HEK293T (cell line): ENCODE measurements at regions not wholly inside any gene's neighbourhood (a gene's known extent, or its start where the extent isn't known, plus 50 kb on each side); places are given as distances from the start of the nearest gene placed in this dataset.

Experiments used
- CTCF ChIA-PET: fragments of 350-600 bp; formaldehyde crosslinking; extraction: SDS; loops from one replicate; lab custom pipeline; 2021; ENCODE audit warnings: antibody characterized with exemption, inconsistent platforms; lab: Yijun Ruan, JAX
- POLR2A ChIA-PET: fragments of 350-600 bp; formaldehyde crosslinking; extraction: SDS; loops from one replicate; lab custom pipeline; 2020; ENCODE audit warnings: antibody characterized with exemption, inconsistent platforms; lab: Yijun Ruan, JAX
- DNase-seq: peaks from one replicate; pipeline ENCODE4 v3.0.0; 2012; ENCODE audit warnings: mixed read lengths; ENCODE audit errors: extremely low spot score
- ARNT ChIP-seq: fragments of 450-650 bp; IDR thresholded peaks from 2 replicates; pipeline ENCODE4 v1.6.1; 2017; ENCODE audit warnings: mild to moderate bottlenecking
- BHLHE40 ChIP-seq: fragments of 450-650 bp; IDR thresholded peaks from 2 replicates; pipeline ENCODE4 v1.6.1; 2016; ENCODE audit warnings: mild to moderate bottlenecking, moderate library complexity, borderline replicate concordance
- CTBP1 ChIP-seq: fragments of 450-650 bp; IDR thresholded peaks from 2 replicates; pipeline ENCODE4 v1.6.1; 2016; ENCODE audit warnings: borderline replicate concordance
- ELF4 ChIP-seq: fragments of 450-650 bp; IDR thresholded peaks from 2 replicates; pipeline ENCODE4 v1.6.1; 2017; ENCODE audit warnings: antibody characterized with exemption
- FOXA1 ChIP-seq: fragments of 450-650 bp; IDR thresholded peaks from 2 replicates; pipeline ENCODE4 v1.6.1; 2016; ENCODE audit warnings: mild to moderate bottlenecking
- FOXK2 ChIP-seq: fragments of 450-650 bp; IDR thresholded peaks from 2 replicates; pipeline ENCODE4 v1.6.1; 2016; ENCODE audit warnings: mild to moderate bottlenecking
- FOXM1 ChIP-seq: fragments of 450-650 bp; IDR thresholded peaks from 2 replicates; pipeline ENCODE4 v1.6.1; 2017; ENCODE audit warnings: mild to moderate bottlenecking, borderline replicate concordance
- HDGF ChIP-seq: fragments of 450-650 bp; IDR thresholded peaks from 2 replicates; pipeline ENCODE4 v1.6.1; 2017; ENCODE audit warnings: antibody characterized with exemption, borderline replicate concordance
- L3MBTL2 ChIP-seq: fragments of 450-650 bp; conservative IDR thresholded peaks from 2 replicates; pipeline ENCODE4 v1.6.1; 2016; ENCODE audit warnings: mild to moderate bottlenecking
- LEF1 ChIP-seq: fragments of 450-650 bp; IDR thresholded peaks from 2 replicates; pipeline ENCODE4 v1.6.1; 2017; ENCODE audit warnings: mild to moderate bottlenecking, borderline replicate concordance
- NFRKB ChIP-seq: fragments of 450-650 bp; IDR thresholded peaks from 2 replicates; pipeline ENCODE4 v1.6.1; 2016; ENCODE audit warnings: mild to moderate bottlenecking, moderate library complexity
- PKNOX1 ChIP-seq: fragments of 450-650 bp; IDR thresholded peaks from 2 replicates; pipeline ENCODE4 v1.6.1; 2016
- SP1 ChIP-seq: fragments of 450-650 bp; IDR thresholded peaks from 2 replicates; pipeline ENCODE4 v1.6.1; 2017
- SUZ12 ChIP-seq: fragments of 450-650 bp; IDR thresholded peaks from 2 replicates; pipeline ENCODE4 v1.6.1; 2016; ENCODE audit warnings: mild to moderate bottlenecking
- TARDBP ChIP-seq: fragments of 450-650 bp; IDR thresholded peaks from 2 replicates; pipeline ENCODE4 v1.6.1; 2016
- ZNF384 ChIP-seq: fragments of 450-650 bp; IDR thresholded peaks from 2 replicates; pipeline ENCODE4 v1.6.1; 2016

DNA sequence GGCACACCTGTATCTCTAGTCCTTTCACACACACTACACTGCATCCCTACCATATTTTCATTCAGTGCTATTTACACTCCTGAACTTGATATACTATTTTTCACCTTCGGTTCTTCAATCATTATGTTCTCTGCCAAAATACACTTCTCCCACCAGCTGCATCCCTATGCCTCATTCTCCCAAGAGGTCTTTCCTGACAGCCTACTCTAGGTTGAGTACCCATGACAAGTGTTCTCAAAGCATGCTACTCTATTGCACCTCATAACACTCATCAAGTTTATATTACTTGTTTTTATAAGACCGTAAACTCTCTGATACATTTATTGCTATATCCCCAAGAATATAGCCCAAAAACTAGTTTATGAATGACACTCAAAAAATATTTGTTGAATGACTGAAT is 549.5 kb downstream of the PYDC2 start:
- no peak for TF ChIP-seq HDGF
- no peak for DNase-seq
- CTCF ChIA-PET = no interaction called here
- POLR2A ChIA-PET = no interaction called here

- ChIA-PET POLR2A (no interaction called here), CTCF (no interaction called here)
- DNase-seq = no peak
- no peak for TF ChIP-seq SP1
- no peak for TF ChIP-seq ZNF384
- no peak for TF ChIP-seq TARDBP
- TF ChIP-seq BHLHE40 = no peak
- no peak for TF ChIP-seq PKNOX1
- TF ChIP-seq FOXA1 = no peak
- TF ChIP-seq LEF1 = no peak
- TF ChIP-seq FOXK2 = no peak
- TF ChIP-seq ELF4 = no peak
- TF ChIP-seq NFRKB = no peak
- no peak for TF ChIP-seq CTBP1
- TF ChIP-seq SUZ12 = no peak
- no peak for TF ChIP-seq L3MBTL2
Measured at GRCh38 chr3:192011137-192011536, 550.2 kb downstream of the PYDC2 start.

DNA sequence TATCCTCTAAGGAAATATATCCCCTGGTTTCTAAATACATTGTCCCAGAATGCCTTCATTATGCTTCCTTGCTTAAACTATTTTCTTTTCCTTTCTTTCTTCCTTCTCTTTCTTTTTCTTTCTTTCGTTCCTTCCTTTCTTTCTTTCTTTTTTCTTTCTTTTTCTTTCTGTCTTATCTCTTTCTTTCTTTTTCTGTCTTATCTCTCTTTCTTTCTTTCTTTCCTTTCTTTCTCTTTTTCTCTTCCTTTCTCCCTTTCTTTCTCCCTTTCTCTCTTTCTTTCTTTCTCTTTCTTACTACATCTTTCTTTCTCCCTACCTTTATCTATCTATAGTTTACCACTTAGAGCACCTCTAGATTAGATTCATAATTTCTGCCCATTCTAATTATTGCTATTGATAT is 552.1 kb downstream of the PYDC2 start:
- ChIA-PET CTCF (no interaction called here), POLR2A (no interaction called here)
- no peak for DNase-seq
- TF ChIP-seq FOXM1 (no peak), SUZ12 (no peak), L3MBTL2 (no peak), LEF1 (no peak), FOXA1 (no peak), FOXK2 (no peak), PKNOX1 (no peak)

DNA sequence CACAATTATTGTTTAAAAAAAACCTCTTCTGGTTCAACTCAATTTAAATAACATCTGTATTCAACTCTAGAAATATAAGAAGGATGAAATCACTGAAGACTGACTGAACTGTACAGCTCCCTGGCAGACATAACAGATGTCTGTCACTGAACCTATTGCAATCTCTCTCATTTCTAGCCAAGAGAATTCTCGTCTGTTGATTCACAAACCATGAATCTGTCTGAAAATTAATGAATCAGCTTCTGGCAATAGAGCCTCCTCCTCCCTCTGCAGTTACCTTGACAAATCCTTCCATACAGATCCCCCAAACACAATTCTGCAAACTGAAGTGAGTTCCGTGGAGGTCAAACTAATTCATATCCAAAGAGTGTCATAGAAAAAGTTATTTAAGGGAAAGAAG is 561.4 kb downstream of the PYDC2 start:
- ChIA-PET CTCF (no interaction called here), POLR2A (no interaction called here)
- no peak for DNase-seq

DNA sequence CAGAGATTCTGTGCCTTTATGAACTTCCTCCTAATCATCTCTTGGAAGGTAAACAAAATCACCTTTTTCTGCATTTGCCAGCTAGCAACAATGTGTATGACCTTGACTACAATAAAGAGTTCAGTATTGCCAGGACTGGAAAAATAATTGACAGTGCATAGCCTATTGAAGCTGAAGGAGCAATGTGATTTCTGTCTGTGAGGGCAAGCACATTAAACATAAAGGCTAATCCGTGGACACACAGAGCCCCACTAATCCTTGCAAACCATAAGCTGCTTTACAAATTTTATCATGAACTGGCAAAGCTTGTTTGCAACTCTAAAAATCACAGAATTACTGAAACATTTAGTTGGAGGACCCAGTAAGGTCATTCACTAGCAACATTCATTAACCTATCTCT is 563.8 kb downstream of the PYDC2 start:
- no peak for TF ChIP-seq SP1
- POLR2A ChIA-PET = no interaction called here

More for the DNA sequence above, 561.4 kb downstream of the PYDC2 start:
- no peak for TF ChIP-seq LEF1
- no peak for TF ChIP-seq ZNF384
- no peak for TF ChIP-seq L3MBTL2
- no peak for TF ChIP-seq NFRKB
- no peak for TF ChIP-seq ELF4
- no peak for TF ChIP-seq TARDBP
- no peak for TF ChIP-seq ARNT
- TF ChIP-seq HDGF = no peak
- TF ChIP-seq PKNOX1 = no peak
- no peak for TF ChIP-seq FOXK2

DNA sequence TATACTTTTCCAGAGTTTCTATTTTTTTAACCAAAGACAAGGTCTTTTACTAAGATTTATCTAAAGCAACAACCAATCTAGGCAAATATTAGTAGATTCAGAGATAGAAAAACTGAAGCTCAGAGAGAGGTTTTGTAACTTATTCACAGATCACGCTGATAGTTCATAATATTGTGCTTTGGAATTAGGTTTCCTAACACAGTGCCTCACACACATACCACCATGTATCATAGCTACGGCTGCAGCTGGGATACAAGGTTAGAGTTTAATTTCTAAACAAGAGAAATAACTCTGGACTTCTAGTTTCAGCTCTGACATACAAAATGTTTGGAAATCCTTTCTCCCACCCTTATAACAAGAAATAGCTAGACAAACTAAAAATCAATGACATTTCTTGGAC is 565.7 kb downstream of the PYDC2 start:
- CTCF ChIA-PET = no interaction called here
- DNase-seq = no peak
- POLR2A ChIA-PET = no interaction called here
- no peak for TF ChIP-seq TARDBP
- no peak for TF ChIP-seq ELF4
- TF ChIP-seq SP1 = no peak
- TF ChIP-seq HDGF = no peak
- TF ChIP-seq FOXM1 = no peak
- TF ChIP-seq ZNF384 = no peak

More for the DNA sequence above, 563.8 kb downstream of the PYDC2 start:
- DNase-seq = no peak
- CTCF ChIA-PET = no interaction called here

DNA sequence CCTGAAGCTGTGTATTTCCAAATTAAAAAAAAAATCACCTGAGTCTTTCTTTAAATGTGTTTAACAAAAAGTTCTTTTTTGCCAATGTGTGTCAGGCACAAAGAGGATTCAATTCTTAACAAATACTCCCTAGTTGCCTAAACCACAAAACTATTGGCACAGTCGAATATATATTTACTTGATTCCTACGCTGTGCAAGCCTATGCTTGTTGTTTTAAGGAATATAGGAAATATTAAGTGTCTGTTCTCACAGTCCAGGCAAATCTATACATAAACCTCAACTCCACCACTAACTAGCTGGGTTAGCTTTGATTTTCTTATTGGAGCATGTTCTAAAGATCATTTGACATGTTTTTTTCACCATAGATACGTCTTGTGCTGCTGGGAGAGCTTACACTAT is 571.0 kb downstream of the PYDC2 start:
- ChIA-PET POLR2A (no interaction called here), CTCF (no interaction called here)
- DNase-seq = no peak
- no peak for TF ChIP-seq FOXK2
- no peak for TF ChIP-seq LEF1
- no peak for TF ChIP-seq ELF4
- TF ChIP-seq NFRKB = no peak
- TF ChIP-seq ARNT = no peak
- no peak for TF ChIP-seq FOXA1
- no peak for TF ChIP-seq SUZ12
- TF ChIP-seq TARDBP = no peak
- no peak for TF ChIP-seq BHLHE40
- TF ChIP-seq HDGF = no peak
- no peak for TF ChIP-seq PKNOX1
- no peak for TF ChIP-seq FOXM1
- TF ChIP-seq ZNF384 = no peak
- TF ChIP-seq SP1 = no peak
- no peak for TF ChIP-seq L3MBTL2
- no peak for TF ChIP-seq CTBP1
